Fibroblast of skin of abdomen (primary cell): ENCODE measurements at regions not wholly inside any gene's neighbourhood (a gene's known extent, or its start where the extent isn't known, plus 50 kb on each side); places are given as distances from the start of the nearest gene placed in this dataset.

Experiments used
- DNase-seq: peaks from one replicate; pipeline ENCODE4 v3.0.0-alpha.2; 2013

DNA sequence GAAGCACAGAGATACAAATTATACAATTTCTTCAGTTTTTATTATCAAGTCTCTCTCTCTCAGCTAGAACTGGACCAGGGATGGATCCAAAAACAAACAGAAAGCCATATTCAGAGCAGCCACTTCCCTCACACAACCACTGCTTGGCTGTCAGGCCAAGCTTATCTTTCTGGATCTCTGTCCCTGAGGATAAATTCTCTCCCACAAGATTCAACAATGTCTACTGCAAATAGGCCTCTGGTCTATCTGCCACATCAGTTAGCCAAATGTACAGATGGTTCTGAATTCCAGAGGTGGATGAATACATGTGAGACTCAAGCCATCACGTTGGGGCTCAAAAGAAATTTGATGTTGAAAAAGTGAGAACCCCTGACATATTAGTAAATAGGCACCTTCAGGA lies 350.9 kb downstream of the LTN1 start:
- no peak for DNase-seq

DNA sequence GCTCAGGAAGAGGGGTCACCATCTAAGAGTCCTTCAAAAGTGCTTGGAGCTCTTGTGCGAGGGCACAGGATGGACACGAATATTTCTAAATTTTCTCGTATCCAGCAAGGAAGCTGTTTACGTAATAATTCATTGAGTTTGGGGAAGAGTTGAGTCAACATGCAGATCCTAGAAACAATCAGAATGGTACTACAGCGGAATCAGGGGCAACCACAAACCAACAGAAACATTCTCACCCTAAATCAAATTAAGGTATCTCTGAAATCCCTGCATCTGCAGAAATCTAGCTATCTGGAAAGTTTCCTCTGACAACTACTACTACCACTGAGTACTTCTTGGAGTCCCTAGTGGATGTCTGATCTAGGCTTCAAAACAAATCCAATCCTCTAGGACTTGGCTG lies 352.4 kb downstream of the LTN1 start:
- DNase-seq: no peak

GRCh38 chr21:28639737-28640136 lies 352.9 kb downstream of the LTN1 start:
- DNase-seq: peak; percentile 36

- DNase-seq: peak; percentile 91
Observed at GRCh38 chr21:28636752-28637691, 355.7 kb downstream of the LTN1 start.

- DNase-seq: no peak
Observed at GRCh38 chr21:28635541-28635940, 357.1 kb downstream of the LTN1 start.

- DNase-seq: peak; percentile 65
Observed at GRCh38 chr21:28633839-28634555, 358.7 kb downstream of the LTN1 start.

GRCh38 chr21:28632755-28633408 lies 359.8 kb downstream of the LTN1 start:
- peak; percentile 76 for DNase-seq

GRCh38 chr21:28627691-28628090 lies 365.0 kb downstream of the LTN1 start:
- no peak for DNase-seq

- DNase-seq: peak; percentile 49
Observed at GRCh38 chr21:28627261-28627660, 365.4 kb downstream of the LTN1 start.

DNA sequence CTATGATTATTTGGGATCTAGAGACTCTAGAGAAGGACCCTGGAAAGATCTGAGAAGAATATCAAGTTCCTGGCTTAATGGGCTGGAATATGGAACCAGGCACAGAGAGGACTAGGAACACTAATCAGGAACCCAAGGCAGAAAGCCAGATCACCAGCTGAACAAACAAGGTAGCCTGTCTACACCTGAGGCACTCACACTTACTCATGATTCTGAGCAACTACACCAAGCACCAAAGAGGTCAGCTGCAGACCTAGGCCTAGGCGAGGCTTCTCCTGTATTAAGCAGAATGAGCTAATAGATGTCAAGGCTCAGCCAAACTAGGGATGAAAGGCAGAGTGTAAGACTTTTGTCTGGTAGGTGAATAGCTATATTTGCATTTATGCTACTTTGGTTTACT lies 368.1 kb downstream of the LTN1 start:
- no peak for DNase-seq

DNA sequence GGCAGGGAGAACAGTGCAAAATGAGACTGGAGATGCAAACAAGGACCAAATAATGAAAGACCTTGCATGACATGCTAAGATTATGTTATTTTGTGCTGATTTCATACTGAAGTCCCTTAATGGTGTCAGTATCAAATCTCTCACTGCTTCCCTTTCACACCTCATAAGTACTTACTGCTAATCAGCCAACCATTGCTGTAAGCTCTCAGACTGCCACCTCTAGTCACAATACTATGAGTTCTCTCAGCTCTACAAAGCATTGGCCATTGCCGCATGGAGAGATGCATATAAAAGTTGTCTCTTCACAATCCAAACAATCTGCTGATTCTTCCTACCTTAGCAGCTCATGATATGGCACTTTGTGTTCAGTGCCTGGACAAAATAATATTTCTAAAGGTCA lies 375.4 kb downstream of the LTN1 start:
- no peak for DNase-seq

GRCh38 chr21:28615276-28615675 lies 377.4 kb downstream of the LTN1 start:
- peak; percentile 88 for DNase-seq

DNA sequence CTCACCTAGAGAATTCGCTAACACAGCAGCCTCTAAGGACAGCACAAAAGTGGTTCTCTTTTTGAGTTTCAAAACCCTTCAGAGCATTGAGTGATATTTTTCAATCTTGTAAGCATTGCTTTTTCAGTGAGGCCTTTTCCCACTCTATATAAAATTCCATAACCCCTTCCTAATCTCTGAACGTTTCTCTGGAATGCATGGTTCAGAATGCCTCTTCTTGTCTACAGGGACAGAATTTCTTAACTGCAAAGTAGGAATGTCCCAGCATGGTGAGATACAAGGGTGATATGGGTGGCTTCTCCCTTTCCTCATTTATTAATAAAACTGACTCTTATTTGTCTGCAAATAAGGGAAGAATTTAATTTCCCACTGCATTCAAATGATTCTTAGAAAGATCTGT lies 377.9 kb downstream of the LTN1 start:
- peak; percentile 45 for DNase-seq

GRCh38 chr21:28608646-28609045 lies 384.0 kb downstream of the LTN1 start:
- no peak for DNase-seq

- no peak for DNase-seq
Observed at GRCh38 chr21:28607545-28607944, 385.1 kb downstream of the LTN1 start.

- DNase-seq: no peak
Observed at GRCh38 chr21:28604946-28605537, 387.6 kb downstream of the LTN1 start.

DNA sequence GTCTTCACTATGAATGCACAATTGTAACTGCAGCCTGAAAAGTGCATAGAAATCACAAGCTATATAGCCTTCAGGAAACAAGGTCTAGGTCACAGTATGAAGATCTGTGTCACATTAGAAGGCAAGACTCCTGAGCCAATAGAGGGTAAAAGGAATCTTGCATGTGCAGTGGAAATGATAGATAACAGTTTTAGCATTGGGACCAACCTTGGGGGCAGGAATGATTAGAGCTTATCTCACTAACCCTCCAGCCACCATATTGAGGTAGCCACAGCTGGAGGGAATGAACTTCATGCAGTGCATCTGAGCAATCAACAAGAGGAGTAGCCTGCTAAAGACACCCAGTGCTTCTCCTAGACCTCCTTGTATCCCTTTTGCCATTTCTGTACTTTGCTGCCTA lies 390.1 kb downstream of the LTN1 start:
- DNase-seq: no peak

- DNase-seq: no peak
Observed at GRCh38 chr21:28598214-28598613, 394.5 kb downstream of the LTN1 start.

- no peak for DNase-seq
Observed at GRCh38 chr21:28592205-28592865, 400.3 kb downstream of the LTN1 start.

GRCh38 chr21:28590676-28591075 lies 402.0 kb downstream of the LTN1 start:
- DNase-seq: no peak

DNA sequence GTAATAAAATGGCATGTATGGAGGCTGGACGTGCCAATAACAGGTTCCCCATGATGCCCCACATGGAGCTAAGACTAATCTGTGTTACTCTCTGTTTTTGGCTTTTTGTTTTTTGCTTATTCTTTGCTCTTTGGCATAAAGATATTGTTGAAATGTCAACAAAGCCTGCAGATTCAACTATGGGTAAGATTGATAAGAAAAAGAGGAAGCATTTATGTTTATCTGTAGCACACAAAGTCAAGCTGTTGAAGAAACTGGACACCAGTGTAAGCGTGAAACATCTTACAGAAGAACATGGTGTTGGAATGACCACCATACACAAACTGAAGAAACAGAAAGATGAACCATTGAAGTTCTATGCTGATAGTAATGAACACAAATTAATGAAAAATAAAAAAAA lies 402.7 kb downstream of the LTN1 start:
- no peak for DNase-seq

DNA sequence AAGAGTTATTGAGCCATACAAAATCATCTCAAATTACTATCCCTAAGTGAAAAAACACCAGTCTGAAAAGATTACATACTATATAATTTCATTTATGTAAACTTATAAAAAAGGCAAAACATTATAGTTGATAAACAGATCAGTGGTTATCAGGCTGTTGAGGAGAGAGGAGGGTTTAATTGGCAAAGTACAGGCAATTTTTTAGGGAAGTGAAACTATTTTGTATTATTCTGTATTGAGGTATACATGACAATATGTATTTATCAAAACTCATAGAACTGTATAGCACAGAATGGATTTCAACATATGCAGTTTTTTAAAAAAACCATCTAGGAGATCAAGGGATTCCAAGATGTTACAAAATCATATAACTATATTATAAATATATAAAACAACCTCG lies 403.7 kb downstream of the LTN1 start:
- no peak for DNase-seq
